ENCODE measurements at regions not wholly inside any gene's neighbourhood (a gene's known extent, or its start where the extent isn't known, plus 50 kb on each side); places are given as distances from the start of the nearest gene placed in this dataset.
"Not testable (repeated sequence)": the region's sequence is repeated elsewhere in the genome, so short reads cannot be mapped to it uniquely, and the experiment has no call there.

DNA sequence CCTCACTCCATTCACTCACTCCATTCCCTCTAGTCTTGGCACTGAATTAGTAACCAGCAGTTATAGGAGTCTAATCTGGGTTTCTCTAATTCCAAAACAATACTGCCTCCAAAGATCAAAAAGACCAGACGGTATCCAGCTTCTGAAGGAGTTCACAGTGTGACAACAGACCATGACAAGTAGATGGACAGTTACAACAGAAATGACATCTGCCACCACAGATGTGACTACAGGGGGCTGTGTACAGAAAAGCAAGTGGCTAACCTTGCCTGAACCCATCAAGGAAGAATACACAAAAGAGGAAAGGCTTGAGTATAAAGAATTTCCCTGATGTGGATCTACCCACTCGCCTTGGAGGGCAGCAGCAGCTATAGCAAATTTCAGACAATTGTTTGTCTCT is 112.4 kb downstream of the ACTL7B start:
- ATAC-seq (no peak), DNase-seq (ENCODE audit: low spot score) (no peak)
- intact Hi-C loops (cut with DNase I): no loop called here

DNA sequence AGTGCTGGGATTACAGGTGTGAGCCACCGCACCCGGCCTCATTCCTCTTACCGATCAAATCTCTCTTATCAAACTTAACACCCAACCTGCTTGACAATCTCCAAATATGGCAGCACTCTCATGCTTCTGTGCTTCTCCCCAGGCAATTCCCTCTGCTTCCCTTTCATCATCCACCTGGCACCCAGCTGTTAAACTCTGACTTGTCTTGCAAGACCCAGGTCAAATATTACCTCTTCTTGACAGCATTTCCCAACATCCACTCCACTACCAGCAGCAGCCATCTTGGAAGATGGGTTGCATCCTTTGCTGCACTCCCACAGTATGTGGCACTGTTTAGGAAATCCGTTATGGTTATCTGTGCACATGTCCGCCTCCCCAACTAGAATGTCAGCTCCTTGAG is 113.6 kb downstream of the ACTL7B start:
- intact Hi-C loops (cut with DNase I): no loop called here
- DNase-seq (ENCODE audit: low spot score) (no peak), ATAC-seq (no peak)

DNA sequence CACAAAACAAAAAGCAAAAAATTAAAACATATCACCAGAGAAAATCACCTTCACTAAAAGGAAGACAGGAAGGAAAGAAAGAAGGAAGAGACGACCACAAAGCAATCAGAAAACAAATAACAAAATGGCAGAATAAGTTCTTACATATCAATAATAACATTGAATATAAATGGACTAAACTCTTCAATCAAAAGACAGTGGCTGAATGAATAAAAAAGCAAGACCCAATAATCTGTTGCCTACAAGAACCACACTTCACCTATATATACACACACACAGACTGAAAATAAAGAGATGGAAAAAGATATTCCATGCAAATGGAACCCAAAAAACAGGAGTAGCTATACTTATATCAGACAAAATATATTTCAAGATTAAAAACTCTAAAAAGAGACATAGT is 124.5 kb downstream of the ACTL7B start:
- DNase-seq (ENCODE audit: low spot score); ATAC-seq; intact Hi-C loops (cut with DNase I): not testable (repeated sequence)

- DNase-seq (ENCODE audit: low spot score): no peak
- peak; percentile 58 for ATAC-seq
- intact Hi-C loops (cut with DNase I): no loop called here
Observed at GRCh38 chr9:108727580-108728111, 128.1 kb downstream of the ACTL7B start.

- ATAC-seq: no peak
- intact Hi-C loops (cut with DNase I): no loop called here
- no peak for DNase-seq (ENCODE audit: low spot score)
Observed at GRCh38 chr9:108724652-108725051, 131.1 kb downstream of the ACTL7B start.

GRCh38 chr9:108724122-108724521 is 131.7 kb downstream of the ACTL7B start:
- ATAC-seq: no peak
- intact Hi-C loops (cut with DNase I): no loop called here

GRCh38 chr9:108722396-108722795 is 133.4 kb downstream of the ACTL7B start:
- intact Hi-C loops (cut with DNase I): no loop called here
- DNase-seq (ENCODE audit: low spot score): no peak
- ATAC-seq: peak; percentile 72

More at GRCh38 chr9:108724122-108724521, 131.7 kb downstream of the ACTL7B start:
- no peak for DNase-seq (ENCODE audit: low spot score)

GRCh38 chr9:108720191-108720642 is 135.6 kb downstream of the ACTL7B start:
- DNase-seq (ENCODE audit: low spot score) (no peak), ATAC-seq (no peak)
- intact Hi-C loops (cut with DNase I): no loop called here

DNA sequence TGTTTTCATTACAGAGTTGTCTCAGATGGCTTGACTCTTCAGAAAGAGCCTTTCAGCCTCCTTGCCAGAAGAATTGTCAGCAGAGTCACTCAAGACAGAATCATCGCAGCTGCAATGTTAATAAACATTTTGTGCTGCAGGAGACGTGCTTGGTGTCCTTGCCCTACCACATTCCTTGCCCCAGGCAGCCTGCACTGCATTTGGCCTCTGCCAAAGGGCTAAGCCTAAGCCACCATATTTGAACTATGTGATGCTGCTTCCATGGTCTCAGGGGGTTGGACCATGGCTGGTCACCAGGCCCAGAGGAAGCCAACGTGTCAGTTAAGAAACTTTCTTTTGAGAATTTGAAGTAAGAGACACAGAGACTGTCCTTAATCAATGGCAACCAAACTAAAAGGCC is 145.4 kb downstream of the ACTL7B start:
- intact Hi-C loops (cut with DNase I): no loop called here
- ATAC-seq: no peak

GRCh38 chr9:108709997-108710396 is 145.8 kb downstream of the ACTL7B start:
- no peak for DNase-seq (ENCODE audit: low spot score)
- intact Hi-C loops (cut with DNase I): no loop called here
- peak; percentile 57 for ATAC-seq

More for the DNA sequence above, 145.4 kb downstream of the ACTL7B start:
- DNase-seq (ENCODE audit: low spot score): no peak

GRCh38 chr9:108709126-108709525 is 146.7 kb downstream of the ACTL7B start:
- intact Hi-C loops (cut with DNase I): no loop called here
- DNase-seq (ENCODE audit: low spot score) (no peak), ATAC-seq (no peak)

DNA sequence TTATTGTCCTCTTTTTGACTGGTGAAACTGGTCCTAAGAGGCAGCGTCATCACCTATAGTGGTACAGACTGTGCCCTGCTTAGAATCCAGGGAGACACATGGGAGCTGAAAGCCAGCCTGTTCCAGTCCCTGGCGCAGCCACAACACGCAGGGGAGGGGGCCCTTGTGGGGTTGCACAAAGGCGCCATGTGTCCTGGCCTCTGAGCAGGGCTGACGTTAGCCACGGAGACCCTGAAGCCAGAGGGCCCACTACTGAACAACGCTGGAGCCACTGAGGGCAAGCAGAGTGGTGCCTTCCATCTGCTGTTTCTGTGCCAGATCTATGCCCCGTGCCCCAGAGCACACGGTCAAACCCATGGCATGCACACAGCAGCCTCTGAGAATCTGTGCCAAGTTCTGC is 147.3 kb downstream of the ACTL7B start:
- ATAC-seq: peak; percentile 89
- intact Hi-C loops (cut with DNase I): no loop called here
- no peak for DNase-seq (ENCODE audit: low spot score)

DNA sequence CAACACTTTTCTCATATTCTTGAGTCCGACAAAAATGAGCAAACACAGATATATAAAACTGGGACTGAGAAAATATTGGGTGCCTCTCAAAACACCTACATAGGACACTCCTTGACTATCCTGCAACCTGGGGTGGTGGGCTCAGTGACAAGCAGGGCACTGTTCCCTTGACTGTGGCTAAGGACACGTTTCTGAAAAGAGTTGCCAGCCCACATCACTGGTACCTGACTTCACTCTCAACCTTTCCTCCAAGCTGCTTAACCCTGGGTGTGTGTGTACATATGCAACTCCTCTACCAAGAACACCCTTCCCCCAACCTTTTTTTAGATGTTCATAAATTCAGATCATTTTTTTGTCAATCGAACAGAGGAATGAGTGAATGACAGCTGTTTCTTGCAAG is 148.7 kb downstream of the ACTL7B start:
- no peak for ATAC-seq
- intact Hi-C loops (cut with DNase I): no loop called here
- DNase-seq (ENCODE audit: low spot score): no peak

DNA sequence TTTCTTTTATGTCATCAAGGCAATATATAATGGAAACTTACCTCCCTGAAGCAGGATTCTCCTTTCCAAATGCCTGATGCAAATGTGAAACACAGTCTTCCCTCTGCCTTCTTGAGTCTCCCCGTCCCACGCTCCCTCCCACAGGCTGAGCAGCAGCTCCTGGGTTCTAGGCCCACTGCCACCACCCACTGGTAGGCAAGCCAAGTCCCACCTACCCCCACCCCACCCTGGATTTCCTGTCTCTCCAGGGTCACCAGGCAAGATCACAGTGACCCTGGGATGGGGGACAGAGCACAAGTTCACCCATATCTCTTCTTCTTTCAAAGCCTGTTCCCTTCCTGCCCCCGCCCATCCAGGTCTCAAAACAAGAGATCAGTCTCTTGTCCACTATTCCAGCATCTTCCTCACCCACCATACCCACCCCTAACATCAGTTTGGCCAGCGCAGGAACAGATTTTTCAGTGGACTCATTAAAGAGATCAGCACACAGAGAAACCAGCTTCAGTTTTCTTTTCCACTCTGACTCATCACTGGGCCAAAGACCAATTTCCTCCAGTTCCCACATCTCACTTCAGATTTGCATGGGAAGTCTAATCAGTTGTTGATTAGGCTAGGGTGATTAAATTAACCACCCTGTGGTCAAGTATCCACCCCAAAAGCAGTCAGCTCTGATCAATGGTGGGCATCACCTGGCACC is 151.5 kb downstream of the ACTL7B start:
- no peak for DNase-seq (ENCODE audit: low spot score)
- ATAC-seq: no peak
- intact Hi-C loops (cut with DNase I): no loop called here

GRCh38 chr9:108703429-108703828 is 152.4 kb downstream of the ACTL7B start:
- DNase-seq (ENCODE audit: low spot score): no peak
- intact Hi-C loops (cut with DNase I): no loop called here
- ATAC-seq: no peak

- ATAC-seq (no peak), DNase-seq (ENCODE audit: low spot score) (no peak)
- intact Hi-C loops (cut with DNase I): no loop called here
Observed at GRCh38 chr9:108702681-108703080, 153.1 kb downstream of the ACTL7B start.

DNA sequence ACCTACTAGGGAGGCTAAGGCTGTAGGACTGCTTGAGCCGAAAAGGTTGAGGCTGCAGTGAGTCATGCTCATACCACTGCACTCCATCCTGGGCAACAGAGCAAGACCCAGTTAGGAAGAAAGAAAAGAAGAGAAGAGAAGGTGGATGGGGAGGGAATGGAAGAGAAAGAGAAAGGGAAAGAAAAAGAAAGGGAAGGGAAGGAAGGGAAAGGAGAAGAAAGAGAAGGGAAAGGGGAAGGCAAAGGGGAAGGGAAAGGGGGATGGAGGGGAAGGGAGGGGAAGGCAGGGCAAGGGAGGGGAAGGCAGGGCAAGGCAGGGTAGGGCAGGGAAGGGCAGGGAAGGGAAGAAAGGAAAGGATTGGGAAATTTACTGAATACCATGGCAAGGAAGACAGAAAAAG is 157.0 kb downstream of the ACTL7B start:
- no peak for DNase-seq (ENCODE audit: low spot score)
- intact Hi-C loops (cut with DNase I): no loop called here
- ATAC-seq: no peak

GRCh38 chr9:108698231-108698630 is 157.6 kb downstream of the ACTL7B start:
- no peak for DNase-seq (ENCODE audit: low spot score)
- ATAC-seq: no peak
- intact Hi-C loops (cut with DNase I): no loop called here

DNA sequence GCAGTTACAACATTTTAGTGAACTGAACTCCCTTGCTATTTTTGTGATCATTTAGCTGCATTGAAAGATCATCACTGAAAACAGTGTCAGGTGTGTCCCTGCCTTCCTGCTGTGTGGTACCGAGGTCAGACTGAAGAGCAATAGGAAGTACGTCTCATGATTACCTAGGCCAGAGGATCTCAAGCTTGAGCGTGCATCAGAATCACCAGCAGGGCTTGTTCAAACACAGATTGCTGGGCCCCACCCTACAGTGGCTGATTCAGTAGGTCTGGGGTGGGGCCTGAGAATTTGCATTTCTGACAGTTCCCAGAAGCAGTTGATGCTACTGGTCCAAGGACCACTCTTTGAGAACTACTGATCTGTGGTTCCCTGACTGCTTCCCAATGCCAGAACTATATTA is 159.6 kb downstream of the ACTL7B start:
- no peak for ATAC-seq
- intact Hi-C loops (cut with DNase I): no loop called here
- DNase-seq (ENCODE audit: low spot score): no peak

DNA sequence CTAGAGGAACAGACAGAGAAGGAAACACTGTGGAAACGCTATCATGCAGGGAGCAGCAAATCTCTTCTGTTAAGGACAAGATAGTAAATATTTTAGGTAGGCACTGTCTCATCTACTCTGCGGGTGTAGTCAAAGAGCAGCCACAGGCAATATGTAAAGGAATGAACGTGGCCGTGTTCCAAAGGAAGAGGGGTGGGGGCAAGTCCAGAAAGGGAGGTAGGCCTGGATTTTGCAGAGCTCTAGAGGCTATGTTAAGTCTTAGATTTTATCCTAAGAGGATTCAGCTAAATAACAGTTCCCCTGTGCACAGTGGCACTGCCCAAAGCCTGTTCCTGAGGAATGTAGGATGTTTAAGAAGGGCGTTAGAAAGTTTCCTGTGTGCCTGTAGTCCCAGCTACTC is 161.6 kb downstream of the ACTL7B start:
- intact Hi-C loops (cut with DNase I): no loop called here
- DNase-seq (ENCODE audit: low spot score) (no peak), ATAC-seq (no peak)

DNA sequence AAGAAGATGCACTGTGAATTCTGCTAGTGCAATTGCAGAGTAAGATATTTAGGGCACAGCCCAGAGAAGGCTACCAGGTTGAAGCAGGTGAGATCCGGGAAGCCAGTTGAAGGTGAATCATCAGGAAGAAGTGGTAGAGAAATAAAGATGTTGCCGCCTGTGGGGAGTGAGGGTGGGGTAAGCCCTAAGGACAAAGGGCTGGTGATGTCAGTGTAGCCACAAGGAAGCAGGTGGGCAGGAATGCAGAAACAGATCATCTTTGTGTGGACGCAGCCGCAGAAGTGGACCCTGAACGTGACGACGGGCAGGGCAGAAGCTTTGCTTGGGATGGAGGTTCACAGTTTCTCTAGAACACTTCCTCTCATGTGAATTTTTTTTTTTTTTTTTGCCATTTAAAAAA is 164.2 kb downstream of the ACTL7B start:
- intact Hi-C loops (cut with DNase I): no loop called here
- no peak for ATAC-seq
- DNase-seq (ENCODE audit: low spot score): no peak
